DMS153 (cell line): ENCODE measurements at regions not wholly inside any gene's neighbourhood (a gene's known extent, or its start where the extent isn't known, plus 50 kb on each side); places are given as distances from the start of the nearest gene placed in this dataset.
"Not testable (repeated sequence)": the region's sequence is repeated elsewhere in the genome, so short reads cannot be mapped to it uniquely, and the experiment has no call there.

Source experiments
- DNase-seq: peaks from one replicate; lab custom pipeline; 2025; lab: John Stamatoyannopoulos, UW

DNA sequence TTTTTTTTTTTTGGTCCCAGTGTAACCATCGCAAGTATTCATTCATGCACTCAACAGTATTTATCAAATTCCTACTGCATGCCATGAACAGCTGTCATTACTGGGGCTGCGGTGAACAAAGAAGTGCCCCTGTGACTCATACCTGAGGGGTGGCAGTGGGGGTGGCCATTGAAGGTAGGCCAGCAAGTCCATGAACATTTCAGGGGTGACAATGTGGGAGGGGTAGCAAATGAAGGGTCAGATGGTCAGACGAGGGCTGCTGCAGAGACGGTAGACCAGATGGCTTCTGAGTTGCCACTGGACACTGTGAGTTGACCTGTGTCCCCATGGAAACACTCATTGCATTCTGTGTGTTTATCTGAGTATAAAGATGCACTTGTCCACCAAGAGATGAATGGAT lies 92.5 kb upstream of the PITRM1 start:
- DNase-seq, result no peak

DNA sequence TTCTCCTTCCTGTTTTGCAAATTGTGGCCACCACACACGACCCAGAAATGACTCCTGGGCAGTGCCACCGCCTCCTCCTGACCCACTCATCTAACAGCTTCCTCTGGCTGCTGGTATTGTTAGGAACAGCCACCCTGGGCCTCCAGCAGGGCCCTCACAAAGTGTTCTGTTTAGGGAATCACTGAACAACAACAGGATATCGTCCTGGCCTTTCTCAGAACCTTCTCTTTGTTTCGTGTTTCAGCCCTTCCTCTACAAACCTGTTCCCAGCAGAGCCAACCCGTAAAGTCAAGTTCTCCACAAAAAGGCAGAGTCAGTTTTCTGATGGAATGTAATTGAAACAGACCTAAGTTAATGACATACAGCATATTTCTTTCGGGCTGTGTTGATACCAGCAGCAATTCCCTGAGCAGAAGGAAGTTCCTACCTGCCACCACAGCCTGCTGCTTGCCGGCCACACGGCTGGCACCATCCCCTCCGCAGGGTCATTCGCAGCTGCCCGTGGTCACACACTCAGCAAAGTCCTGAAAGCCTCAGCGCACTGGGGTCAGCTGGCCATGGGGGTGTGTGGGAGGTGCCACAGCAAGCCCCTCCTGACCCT lies 91.7 kb upstream of the PITRM1 start:
- DNase-seq, result no peak

GRCh38 chr10:3263747-3264146 lies 91.2 kb upstream of the PITRM1 start:
- no peak for DNase-seq

DNA sequence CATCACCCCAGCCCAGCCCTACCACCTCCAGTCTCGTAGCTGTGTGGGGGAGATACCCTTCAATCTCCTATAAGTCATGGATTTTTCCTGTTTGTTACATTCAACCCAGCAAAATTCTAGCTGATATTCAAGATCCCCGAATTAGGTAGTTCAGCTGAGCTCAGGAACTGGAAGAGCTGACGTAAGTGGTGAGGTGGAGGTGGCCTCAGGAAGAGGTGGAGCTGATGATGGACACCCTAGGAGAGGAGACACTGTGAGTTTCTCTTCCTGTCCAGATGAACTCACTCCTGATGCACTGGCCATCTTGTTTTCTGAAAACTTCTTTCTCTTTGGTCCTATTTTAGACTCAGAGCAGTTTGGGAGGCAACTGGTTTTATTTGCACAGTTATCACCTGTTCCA lies 90.5 kb upstream of the PITRM1 start:
- DNase-seq, result no peak

DNA sequence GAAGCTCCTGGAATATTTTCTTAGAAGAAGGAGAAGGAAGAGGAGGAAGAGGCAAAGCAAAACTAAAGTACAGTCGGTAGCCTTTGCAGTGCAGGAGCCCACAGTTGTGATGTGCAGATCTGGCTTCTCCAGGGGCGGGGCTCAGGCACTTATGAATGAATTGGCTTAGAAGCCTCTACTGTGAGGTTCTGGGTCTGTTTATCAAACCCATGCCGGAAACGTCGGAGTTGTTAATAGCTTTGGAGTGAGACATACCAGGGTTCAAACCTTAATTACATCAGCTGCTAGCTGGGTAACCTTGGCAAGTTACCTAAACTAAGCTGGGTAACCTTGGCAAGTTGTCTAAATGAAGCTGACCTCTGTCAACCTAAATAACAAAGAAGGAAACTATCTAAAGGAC lies 89.3 kb upstream of the PITRM1 start:
- DNase-seq, result no peak

DNA sequence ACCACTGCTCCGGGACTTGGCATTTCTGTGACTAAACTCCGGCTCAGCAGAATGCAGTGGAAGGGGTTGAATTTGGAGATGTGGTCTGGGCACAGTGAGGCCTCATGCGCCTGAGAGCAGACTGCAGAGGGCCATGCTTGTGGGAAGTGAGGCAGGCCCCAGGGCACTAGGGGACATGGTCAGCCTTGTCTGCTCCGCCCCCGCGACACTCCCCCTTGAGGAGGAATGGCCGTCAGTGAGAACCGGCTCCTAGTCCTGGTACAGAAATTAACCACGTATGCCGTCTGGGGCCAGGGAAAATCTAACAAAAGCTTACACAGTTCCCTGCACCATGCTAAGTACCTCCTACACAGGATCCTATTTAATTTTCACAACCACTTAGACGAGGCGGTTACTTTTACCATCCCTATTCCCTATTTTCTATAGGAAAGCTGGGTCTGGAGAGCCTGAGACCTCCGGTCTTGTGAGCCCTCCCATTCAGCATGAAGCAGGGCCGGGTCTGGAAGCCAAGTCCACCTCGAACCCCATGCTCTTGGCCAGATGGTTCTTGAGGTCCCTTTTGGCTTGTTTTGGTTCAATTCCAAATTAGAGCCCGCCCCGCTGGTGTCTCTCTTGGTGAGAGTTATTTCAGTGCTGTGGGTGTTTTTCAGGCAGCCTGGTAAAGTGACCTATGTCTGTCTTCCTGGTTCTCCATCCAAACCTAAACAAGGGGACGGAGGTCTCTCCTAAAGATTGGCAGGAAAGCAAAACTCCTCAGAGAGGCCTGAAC lies 87.7 kb upstream of the PITRM1 start:
- DNase-seq, result no peak

DNA sequence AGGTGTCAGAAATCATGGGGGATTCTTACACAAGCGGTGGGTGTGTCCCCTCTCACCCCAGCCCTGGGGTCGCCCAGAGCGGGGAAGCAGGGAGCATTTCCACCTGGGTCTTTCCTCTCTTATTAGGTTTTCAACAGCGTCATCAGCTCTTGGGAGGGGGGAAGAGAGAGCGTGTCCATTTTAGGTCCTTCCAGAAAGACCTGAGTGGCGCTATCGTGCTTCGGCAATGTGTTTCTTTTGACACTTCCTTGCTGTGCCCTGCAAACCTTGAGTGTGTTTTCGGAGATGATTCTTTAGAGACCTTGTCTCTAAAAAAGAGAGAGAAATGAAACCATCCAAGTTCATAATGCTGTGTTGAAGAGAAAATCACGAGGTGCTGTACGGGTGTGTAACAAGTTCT lies 86.9 kb upstream of the PITRM1 start:
- no peak for DNase-seq

DNA sequence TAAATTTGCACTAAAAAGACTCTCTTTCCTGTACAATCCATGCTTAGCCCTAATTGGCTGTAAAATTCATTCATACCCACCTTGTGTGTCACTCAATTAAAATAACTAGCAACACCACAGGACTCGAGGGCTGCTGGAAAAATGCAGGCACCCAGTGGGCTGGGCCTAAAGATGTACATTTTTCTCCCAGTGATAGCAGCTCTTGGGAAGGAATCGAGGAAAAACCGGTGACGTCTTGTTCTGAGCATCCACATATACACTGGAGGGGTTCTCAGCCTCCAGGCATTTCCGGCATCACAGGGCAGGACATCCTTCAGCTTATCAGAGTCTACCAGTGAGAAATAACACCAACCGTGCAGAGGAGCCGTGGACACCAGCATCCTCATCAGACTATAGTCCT lies 85.8 kb upstream of the PITRM1 start:
- no peak for DNase-seq

DNA sequence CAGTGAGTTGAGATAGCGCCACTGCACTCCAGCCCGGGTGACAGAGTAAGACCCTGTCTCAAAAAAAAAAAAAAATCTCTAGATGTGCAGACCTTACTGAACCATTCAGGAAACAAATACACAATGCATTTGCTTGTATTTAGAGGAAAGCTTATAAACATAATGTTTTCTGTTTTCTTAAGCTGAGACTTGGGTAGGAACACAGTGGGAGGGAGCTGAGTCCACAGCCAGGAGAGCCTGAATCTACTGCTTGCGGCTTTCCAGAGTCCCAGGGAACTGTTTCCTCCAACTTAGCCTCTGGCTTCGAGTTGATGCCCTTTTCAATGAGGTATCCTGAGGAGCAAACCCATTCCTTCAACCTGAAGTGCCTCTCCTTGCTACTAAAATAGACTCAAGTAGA lies 83.0 kb upstream of the PITRM1 start:
- DNase-seq, result no peak

- no peak for DNase-seq
Observed at GRCh38 chr10:3255075-3255474, 82.5 kb upstream of the PITRM1 start.

GRCh38 chr10:3253974-3254373 lies 81.4 kb upstream of the PITRM1 start:
- DNase-seq, result not testable (repeated sequence)

DNA sequence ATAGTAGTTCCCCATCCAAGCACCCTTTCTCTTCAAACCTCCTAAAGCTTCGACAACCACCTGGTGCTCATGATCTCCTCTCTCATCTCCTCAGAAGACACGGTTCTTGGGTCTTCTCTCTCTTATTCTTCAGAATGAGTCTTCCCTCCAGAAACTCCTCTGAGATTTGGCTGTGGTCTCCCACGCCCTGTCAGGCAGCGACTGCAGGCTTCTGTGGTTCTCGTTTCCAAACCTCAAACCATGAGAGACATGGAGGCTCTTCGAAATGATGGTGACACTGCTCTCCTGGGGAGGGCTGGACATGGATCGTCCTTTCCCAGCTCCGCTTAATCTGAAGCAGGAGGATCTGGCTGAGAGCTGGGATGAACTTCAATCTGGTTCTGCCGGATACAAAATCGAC lies 78.6 kb upstream of the PITRM1 start:
- DNase-seq, result no peak

DNA sequence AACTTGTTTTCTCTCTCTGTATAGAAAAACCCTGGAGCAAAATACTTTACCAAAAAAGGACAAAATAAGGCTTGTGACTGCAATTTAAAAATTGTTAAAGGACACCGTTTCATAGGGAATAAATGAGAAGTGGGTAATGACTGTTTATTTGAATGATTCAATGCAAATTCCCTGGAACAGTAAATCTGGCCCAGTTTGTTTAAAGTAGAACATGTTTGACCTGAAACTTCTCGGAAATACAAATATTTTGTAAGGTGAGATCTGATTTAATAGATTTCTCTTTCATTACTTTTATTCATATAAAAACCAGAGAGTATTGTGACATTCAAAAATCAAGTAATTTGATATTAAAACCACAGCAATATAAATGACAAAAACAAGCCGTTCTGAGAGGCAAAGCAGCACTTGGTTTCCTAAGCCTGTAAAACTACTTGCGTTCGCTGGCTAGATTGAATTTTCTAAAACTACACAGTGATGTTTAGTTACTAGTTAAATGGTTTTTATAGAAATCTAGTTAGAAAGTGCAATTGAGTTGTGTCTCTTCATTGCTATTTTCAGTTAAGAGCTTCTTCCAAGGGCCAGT lies 76.8 kb upstream of the PITRM1 start:
- no peak for DNase-seq

DNA sequence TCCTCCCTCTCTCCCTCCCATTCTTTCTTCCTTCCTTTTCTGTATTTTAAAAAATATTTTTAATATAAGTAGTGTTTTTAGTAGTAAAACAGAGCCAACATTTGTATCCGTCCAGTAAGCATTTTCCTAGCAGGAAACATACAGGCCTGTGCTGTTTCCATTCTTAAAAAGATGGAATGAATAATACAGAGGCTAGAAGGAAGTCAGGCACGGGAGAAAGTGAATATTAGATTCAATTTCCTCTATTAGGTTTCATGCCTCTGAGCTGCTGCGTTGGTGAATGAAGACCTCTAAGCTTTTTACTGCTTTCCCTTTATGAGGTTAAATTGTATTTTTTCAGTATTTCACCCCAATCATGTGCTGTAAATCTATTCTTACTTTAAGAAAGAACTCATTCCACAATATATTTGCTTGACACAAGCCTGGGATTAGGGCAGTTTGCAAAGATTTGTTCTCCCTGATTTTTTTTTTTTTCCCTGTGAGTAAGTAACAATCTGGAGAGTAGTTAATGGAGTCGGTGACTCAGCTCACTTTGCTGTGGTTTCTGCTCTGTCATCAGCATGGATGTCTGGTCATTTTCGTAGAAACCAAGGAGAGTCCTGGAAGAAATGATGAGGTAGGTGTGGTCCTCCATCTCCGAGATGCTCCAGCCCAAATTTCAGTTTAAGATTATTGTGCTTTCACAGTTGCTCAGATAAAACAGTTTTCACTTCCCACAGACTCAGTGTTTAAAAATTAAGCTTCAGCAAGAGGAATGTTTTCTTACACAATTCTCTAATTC lies 76.1 kb upstream of the PITRM1 start:
- DNase-seq, result no peak

- DNase-seq, result no peak
Observed at GRCh38 chr10:3245395-3245794, 72.8 kb upstream of the PITRM1 start.

DNA sequence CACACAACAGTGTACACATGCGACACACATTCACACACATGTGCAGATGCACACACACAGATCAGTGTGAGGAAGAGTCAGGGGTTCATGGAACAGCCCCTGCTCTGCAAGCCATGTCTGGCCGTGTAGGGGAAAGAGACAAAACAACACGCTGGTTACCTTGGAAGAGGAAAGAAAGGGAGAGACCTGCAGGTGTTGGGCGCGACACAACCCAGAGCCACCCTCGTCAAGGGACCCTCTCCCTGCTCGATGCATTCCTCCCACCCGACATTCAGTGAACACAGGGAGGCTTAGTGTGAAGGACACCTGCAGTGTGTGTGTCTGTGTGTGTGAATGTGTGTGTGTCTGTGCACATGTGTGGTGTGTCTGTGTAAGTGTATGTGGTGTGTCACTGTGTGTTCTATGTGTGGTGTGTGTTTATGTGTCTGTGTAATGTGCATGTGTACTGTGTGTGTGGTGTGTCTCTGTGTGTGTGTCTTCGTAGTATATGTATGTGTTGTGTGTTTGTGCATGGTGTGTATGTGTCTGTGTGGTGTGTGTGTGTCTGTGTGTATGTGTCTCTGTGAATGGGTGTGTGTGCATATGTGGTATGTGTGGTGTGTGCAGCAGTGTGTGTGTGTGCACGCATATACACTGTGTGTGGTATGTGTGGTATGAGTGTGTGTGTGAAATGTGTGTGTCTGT lies 69.5 kb upstream of the PITRM1 start:
- no peak for DNase-seq

DNA sequence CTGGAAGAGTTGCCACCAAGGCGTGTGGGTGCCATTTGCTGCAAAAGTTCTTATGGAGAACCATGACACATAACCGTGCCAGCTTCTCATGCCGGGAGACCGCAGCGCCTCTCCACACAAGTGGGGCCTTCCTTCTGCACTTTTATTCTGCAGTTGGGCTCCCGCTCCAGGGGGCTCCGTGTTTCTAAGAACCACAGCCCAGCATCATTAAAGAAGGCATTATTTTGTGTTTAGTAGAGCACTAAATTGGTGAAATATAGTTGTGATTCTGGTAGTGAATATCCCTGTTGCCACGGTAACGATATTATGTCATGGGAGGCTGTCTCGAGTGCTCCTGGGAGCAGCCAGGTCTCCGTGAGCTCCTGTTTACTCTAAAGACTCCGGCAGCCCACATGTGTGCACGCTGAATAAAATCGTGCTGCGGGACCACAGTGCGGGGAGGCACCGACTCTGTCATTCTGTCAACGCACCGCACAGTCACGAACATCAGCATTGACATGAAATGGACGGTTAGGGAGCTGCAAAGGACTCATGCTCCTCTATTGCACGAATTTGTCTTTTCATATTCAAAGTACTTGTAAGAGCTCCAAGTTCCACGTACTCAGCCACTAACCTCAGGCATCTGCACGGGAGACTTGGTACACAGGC lies 68.8 kb upstream of the PITRM1 start:
- DNase-seq, result no peak

DNA sequence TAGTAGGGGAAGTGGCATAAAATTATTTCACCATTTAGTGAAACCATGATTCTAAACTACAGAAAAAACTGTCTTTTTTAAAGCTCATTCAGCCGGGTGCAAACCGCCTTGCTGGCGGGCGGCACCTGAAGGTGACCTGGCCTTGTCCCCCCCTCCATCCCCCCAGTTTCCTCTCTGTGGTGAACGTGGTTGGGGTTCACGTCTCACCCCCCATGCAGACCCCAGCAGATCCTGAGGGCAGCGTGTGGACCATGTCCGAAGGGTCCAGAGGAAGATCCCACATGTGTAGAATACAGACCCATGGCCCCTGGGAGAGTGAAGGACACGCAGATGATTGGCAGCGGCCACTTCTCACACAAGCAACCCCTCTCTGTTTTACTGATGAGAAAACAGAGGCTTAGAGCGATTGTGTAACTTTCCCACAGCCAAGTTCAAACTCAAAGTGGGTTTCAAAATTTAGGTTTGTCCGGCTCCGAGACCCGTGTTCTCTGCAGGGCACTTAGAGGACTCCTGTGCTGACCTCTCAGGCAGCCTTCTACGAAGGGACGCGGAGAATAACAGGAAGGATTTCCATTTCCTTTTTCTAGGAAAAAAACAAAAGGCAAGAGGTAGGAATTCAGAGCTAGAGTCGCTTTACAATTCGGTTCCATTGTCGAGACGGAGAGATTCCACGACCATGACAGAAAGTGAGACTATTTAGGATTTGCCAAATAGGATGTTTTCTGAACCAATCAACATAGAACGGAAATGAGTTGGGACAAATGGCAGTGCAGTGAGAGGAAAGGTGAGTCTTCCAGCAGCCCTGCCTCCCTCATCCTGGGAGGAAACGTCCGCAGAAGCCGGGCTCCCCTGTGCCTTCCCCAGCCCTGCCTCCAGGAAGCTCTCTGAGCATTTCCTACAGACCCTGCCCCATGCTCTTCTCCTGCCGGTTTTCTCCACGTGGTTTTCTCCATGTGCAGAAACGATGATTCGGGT lies 67.6 kb upstream of the PITRM1 start:
- no peak for DNase-seq

GRCh38 chr10:3239066-3239919 lies 66.7 kb upstream of the PITRM1 start:
- no peak for DNase-seq
